ENCODE measurements at regions not wholly inside any gene's neighbourhood (a gene's known extent, or its start where the extent isn't known, plus 50 kb on each side); places are given as distances from the start of the nearest gene placed in this dataset.

DNA sequence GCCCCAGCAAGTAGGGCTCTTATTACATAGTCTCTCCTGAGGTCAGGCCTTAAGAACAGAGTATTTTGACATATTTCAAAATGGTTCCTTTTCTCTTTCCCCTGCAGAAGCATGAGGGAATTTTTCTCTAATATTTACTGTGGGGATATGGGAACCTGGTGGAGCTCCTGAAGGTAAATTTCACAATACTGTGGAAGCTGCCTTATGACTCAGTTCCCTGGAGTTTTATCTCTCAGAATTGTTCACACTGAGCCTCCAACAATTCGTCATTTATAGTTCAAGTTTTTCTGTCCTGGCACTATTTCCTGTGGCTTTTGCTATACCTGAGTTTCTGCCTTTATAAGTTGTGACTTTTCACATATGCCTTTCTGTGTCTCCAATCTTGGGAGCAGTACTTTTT, 607.2 kb upstream of the NDST4 start:
- TF ChIP-seq, protein P1, sequence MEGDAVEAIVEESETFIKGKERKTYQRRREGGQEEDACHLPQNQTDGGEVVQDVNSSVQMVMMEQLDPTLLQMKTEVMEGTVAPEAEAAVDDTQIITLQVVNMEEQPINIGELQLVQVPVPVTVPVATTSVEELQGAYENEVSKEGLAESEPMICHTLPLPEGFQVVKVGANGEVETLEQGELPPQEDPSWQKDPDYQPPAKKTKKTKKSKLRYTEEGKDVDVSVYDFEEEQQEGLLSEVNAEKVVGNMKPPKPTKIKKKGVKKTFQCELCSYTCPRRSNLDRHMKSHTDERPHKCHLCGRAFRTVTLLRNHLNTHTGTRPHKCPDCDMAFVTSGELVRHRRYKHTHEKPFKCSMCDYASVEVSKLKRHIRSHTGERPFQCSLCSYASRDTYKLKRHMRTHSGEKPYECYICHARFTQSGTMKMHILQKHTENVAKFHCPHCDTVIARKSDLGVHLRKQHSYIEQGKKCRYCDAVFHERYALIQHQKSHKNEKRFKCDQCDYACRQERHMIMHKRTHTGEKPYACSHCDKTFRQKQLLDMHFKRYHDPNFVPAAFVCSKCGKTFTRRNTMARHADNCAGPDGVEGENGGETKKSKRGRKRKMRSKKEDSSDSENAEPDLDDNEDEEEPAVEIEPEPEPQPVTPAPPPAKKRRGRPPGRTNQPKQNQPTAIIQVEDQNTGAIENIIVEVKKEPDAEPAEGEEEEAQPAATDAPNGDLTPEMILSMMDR (IDR thresholded peaks at IDR 0.05; ENCODE audit: insufficient read depth, low read length): no peak
- TF ChIP-seq, protein P2, sequence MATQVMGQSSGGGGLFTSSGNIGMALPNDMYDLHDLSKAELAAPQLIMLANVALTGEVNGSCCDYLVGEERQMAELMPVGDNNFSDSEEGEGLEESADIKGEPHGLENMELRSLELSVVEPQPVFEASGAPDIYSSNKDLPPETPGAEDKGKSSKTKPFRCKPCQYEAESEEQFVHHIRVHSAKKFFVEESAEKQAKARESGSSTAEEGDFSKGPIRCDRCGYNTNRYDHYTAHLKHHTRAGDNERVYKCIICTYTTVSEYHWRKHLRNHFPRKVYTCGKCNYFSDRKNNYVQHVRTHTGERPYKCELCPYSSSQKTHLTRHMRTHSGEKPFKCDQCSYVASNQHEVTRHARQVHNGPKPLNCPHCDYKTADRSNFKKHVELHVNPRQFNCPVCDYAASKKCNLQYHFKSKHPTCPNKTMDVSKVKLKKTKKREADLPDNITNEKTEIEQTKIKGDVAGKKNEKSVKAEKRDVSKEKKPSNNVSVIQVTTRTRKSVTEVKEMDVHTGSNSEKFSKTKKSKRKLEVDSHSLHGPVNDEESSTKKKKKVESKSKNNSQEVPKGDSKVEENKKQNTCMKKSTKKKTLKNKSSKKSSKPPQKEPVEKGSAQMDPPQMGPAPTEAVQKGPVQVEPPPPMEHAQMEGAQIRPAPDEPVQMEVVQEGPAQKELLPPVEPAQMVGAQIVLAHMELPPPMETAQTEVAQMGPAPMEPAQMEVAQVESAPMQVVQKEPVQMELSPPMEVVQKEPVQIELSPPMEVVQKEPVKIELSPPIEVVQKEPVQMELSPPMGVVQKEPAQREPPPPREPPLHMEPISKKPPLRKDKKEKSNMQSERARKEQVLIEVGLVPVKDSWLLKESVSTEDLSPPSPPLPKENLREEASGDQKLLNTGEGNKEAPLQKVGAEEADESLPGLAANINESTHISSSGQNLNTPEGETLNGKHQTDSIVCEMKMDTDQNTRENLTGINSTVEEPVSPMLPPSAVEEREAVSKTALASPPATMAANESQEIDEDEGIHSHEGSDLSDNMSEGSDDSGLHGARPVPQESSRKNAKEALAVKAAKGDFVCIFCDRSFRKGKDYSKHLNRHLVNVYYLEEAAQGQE (IDR thresholded peaks at IDR 0.05; ENCODE audit: insufficient replicate concordance, low read depth): no peak
- no peak for TF ChIP-seq GABPA (IDR thresholded peaks at IDR 0.05; ENCODE audit: low read depth)
- TF ChIP-seq POLR2AphosphoS5 (IDR thresholded peaks at IDR 0.05; ENCODE audit: low read depth): no peak
- no peak for TF ChIP-seq SPI1 (IDR thresholded peaks at IDR 0.05; ENCODE audit: borderline replicate concordance, low read depth)

All from HL-60 (cell line).